ENCODE measurements at regions not wholly inside any gene's neighbourhood (a gene's known extent, or its start where the extent isn't known, plus 50 kb on each side); places are given as distances from the start of the nearest gene placed in this dataset.

GRCh38 chr10:10642751-10643150 is 374.9 kb upstream of the CELF2 start:
- TF ChIP-seq, protein P1, sequence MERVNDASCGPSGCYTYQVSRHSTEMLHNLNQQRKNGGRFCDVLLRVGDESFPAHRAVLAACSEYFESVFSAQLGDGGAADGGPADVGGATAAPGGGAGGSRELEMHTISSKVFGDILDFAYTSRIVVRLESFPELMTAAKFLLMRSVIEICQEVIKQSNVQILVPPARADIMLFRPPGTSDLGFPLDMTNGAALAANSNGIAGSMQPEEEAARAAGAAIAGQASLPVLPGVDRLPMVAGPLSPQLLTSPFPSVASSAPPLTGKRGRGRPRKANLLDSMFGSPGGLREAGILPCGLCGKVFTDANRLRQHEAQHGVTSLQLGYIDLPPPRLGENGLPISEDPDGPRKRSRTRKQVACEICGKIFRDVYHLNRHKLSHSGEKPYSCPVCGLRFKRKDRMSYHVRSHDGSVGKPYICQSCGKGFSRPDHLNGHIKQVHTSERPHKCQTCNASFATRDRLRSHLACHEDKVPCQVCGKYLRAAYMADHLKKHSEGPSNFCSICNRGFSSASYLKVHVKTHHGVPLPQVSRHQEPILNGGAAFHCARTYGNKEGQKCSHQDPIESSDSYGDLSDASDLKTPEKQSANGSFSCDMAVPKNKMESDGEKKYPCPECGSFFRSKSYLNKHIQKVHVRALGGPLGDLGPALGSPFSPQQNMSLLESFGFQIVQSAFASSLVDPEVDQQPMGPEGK (CRISPR knock-in tag; IDR thresholded peaks at IDR 0.05; ENCODE audit: borderline replicate concordance), result no peak
- TF ChIP-seq RARB (CRISPR knock-in tag; IDR thresholded peaks at IDR 0.05) (no peak), TCF4 (CRISPR knock-in tag; IDR thresholded peaks at IDR 0.05; ENCODE audit: borderline replicate concordance) (no peak), CSDC2 (CRISPR knock-in tag; IDR thresholded peaks at IDR 0.05) (no peak), OSR1 (CRISPR knock-in tag; IDR thresholded peaks at IDR 0.05) (no peak), ZFP3 (CRISPR knock-in tag; IDR thresholded peaks at IDR 0.05) (no peak), BACH2 (CRISPR knock-in tag; IDR thresholded peaks at IDR 0.05; ENCODE audit: borderline replicate concordance) (no peak)
